ENCODE measurements at regions not wholly inside any gene's neighbourhood (a gene's known extent, or its start where the extent isn't known, plus 50 kb on each side); places are given as distances from the start of the nearest gene placed in this dataset.

DNA sequence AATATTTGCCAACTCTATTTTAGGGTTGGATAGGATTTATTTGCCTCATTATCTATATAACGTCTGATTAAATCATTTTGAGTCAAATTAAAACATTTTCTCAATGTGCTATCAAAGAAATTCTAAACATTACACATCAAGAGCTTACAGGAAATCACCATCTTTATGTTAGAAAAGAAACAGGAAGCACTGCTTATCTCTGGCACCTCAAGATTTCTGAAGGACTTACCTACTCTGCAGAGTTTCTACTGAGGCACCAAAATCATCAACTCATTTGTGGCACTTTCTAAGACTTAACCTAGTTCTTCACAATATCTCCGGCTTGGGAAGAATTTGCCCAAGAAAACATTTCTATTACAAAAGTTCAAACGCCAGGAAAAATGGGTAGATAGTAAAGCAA is 181.3 kb upstream of the EOMES start:
- TF ChIP-seq, protein P1, sequence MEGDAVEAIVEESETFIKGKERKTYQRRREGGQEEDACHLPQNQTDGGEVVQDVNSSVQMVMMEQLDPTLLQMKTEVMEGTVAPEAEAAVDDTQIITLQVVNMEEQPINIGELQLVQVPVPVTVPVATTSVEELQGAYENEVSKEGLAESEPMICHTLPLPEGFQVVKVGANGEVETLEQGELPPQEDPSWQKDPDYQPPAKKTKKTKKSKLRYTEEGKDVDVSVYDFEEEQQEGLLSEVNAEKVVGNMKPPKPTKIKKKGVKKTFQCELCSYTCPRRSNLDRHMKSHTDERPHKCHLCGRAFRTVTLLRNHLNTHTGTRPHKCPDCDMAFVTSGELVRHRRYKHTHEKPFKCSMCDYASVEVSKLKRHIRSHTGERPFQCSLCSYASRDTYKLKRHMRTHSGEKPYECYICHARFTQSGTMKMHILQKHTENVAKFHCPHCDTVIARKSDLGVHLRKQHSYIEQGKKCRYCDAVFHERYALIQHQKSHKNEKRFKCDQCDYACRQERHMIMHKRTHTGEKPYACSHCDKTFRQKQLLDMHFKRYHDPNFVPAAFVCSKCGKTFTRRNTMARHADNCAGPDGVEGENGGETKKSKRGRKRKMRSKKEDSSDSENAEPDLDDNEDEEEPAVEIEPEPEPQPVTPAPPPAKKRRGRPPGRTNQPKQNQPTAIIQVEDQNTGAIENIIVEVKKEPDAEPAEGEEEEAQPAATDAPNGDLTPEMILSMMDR (conservative IDR thresholded peaks at IDR 0.05) = no peak
- no peak for TF ChIP-seq EZH2 (IDR thresholded peaks at IDR 0.05; ENCODE audit: low read depth)
